GM23338 (cell line): ENCODE measurements at regions not wholly inside any gene's neighbourhood (a gene's known extent, or its start where the extent isn't known, plus 50 kb on each side); places are given as distances from the start of the nearest gene placed in this dataset.
A peak's percentile ranks its signal among the peaks of the same experiment; 100 is the strongest.

Experiments used
- ATAC-seq: fragments of 200-7000 bp; cut with Tn5 transposase; 3 replicates; pipeline ENCODE4 v1.9.1; 2020
- DNase-seq: peaks from one replicate; pipeline ENCODE4 v3.0.0-alpha.2; 2015; ENCODE audit warnings: low spot score
- H2AFZ ChIP-seq: fragments of 200-600 bp; sonication (generic); 2 replicates; pipeline ENCODE4 v1.8.0; 2016; ENCODE audit warnings: antibody characterized with exemption, mild to moderate bottlenecking, moderate library complexity
- H3F3A ChIP-seq: fragments of 200-600 bp; sonication (generic); replicated peaks from 2 replicates; pipeline ENCODE4 v1.8.0; 2017; ENCODE audit warnings: antibody characterized with exemption, mixed run types, low read depth
- H3K27ac ChIP-seq: fragments of 200-600 bp; sonication (generic); 2 replicates; pipeline ENCODE4 v1.6.1; 2016; ENCODE audit warnings: low read depth
- H3K27me3 ChIP-seq: fragments of 200-600 bp; sonication (generic); 2 replicates; pipeline ENCODE4 v1.8.0; 2016; ENCODE audit warnings: mild to moderate bottlenecking, mixed run types, moderate library complexity; ENCODE audit not compliant: insufficient read depth
- H3K36me3 ChIP-seq: fragments of 200-600 bp; sonication (generic); 2 replicates; pipeline ENCODE4 v1.8.0; 2016; ENCODE audit warnings: mild to moderate bottlenecking; ENCODE audit not compliant: insufficient read depth
- H3K4me1 ChIP-seq: fragments of 200-600 bp; sonication (generic); 2 replicates; pipeline ENCODE4 v1.8.0; 2016; ENCODE audit warnings: mild to moderate bottlenecking, moderate library complexity; ENCODE audit not compliant: insufficient read depth
- H3K4me2 ChIP-seq: fragments of 200-600 bp; sonication (generic); 2 replicates; pipeline ENCODE4 v1.7.1; 2017; ENCODE audit warnings: mixed run types
- H3K4me3 ChIP-seq: fragments of 200-600 bp; sonication (generic); 2 replicates; pipeline ENCODE4 v1.6.1; 2016; ENCODE audit warnings: mixed run types
- H3K79me2 ChIP-seq: fragments of 200-600 bp; sonication (generic); replicated peaks from 2 replicates; pipeline ENCODE4 v1.8.0; 2017; ENCODE audit warnings: mild to moderate bottlenecking; ENCODE audit not compliant: insufficient read depth
- H3K9me2 ChIP-seq: fragments of 200-600 bp; sonication (generic); 2 replicates; pipeline ENCODE4 v1.8.0; 2017; ENCODE audit not compliant: insufficient read depth
- H4K20me1 ChIP-seq: fragments of 200-600 bp; sonication (generic); replicated peaks from 2 replicates; pipeline ENCODE4 v1.8.0; 2017; ENCODE audit warnings: mild to moderate bottlenecking; ENCODE audit not compliant: insufficient read depth
- H3K27ac Mint-ChIP-seq: 2 replicates; pipeline ENCODE4 v1.8.0; 2020; ENCODE audit warnings: inconsistent platforms, mild to moderate bottlenecking, moderate library complexity, mixed read lengths
- H3K27me3 Mint-ChIP-seq: 3 replicates; pipeline ENCODE4 v1.8.0; 2022; ENCODE audit warnings: low read depth, mild to moderate bottlenecking, moderate library complexity, mixed read lengths, inconsistent platforms; ENCODE audit not compliant: insufficient read depth, poor library complexity
- H3K36me3 Mint-ChIP-seq: 3 replicates; pipeline ENCODE4 v1.8.0; 2021; ENCODE audit warnings: low read depth, mild to moderate bottlenecking, inconsistent platforms, moderate library complexity, mixed read lengths
- H3K4me1 Mint-ChIP-seq: 3 replicates; pipeline ENCODE4 v1.8.0; 2020; ENCODE audit warnings: mild to moderate bottlenecking, inconsistent platforms, mixed read lengths
- H3K4me3 Mint-ChIP-seq: 3 replicates; pipeline ENCODE4 v1.8.0; 2021; ENCODE audit warnings: moderate library complexity, mild to moderate bottlenecking, inconsistent platforms, mixed read lengths
- H3K9me3 Mint-ChIP-seq: 3 replicates; pipeline ENCODE4 v1.8.0; 2020; ENCODE audit warnings: moderate library complexity, mild to moderate bottlenecking, inconsistent platforms, mixed read lengths
- JUNB ChIP-seq: IDR thresholded peaks from one replicate; pipeline ENCODE4 v1.6.1; 2016; ENCODE audit warnings: antibody characterized with exemption; ENCODE audit not compliant: unreplicated experiment
- NANOG ChIP-seq: IDR thresholded peaks from 2 replicates; pipeline ENCODE4 v1.6.1; 2016; ENCODE audit warnings: antibody characterized with exemption, borderline replicate concordance
- STAT1 ChIP-seq: IDR thresholded peaks from one replicate; pipeline ENCODE4 v1.6.1; 2016; ENCODE audit warnings: antibody characterized with exemption; ENCODE audit not compliant: unreplicated experiment
- TF ChIP-seq, protein P1 (sequence below), 2 experiments: fragments of 200-600 bp in 1 of 2; sonication (generic) in 1 of 2; conservative IDR thresholded peaks; 2 replicates each; pipeline versions ENCODE4 v1.5.1 to v1.6.1; 2016 to 2017; ENCODE audit warnings: antibody characterized with exemption in 2 of 2, low read depth in 2 of 2, mild to moderate bottlenecking in 2 of 2, moderate library complexity in 1 of 2
- TF ChIP-seq, protein P2 (sequence below): fragments of 250-450 bp; sonication (Bioruptor Pico); IDR thresholded peaks from 2 replicates; pipeline ENCODE4 v1.5.0; 2020; ENCODE audit warnings: mild to moderate bottlenecking, moderate library complexity

DNA sequence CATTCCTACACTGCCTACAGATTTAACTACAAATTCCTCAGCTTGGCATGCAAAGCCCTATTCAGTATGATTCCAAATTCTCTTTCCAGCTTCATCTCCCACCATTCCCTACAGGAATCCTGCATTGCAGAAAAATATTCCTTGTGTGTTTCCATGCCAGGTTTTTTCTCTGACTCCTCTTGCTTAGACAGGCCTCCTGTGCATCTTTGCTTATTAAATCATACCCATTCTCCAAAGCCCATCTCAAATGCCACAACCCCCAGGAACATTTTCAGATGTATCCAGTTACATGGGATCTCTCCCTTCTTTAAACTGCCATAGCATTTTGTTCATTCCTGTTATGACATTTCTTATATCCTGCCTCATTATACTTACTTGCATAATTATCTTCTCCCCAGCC, 106.4 kb upstream of the GRIA3 start:
- Histone ChIP-seq H3K27ac (no peak overlapping the region), H3K79me2 (no peaks in the 10 kb centered on the region), H3K27me3 (no peaks in the 10 kb centered on the region), H3K9me2 (no peaks in the 10 kb centered on the region), H3K36me3 (no peaks in the 10 kb centered on the region), H3K4me1 (no peaks in the 10 kb centered on the region), H4K20me1 (no peaks in the 10 kb centered on the region), H3K4me3 (no peak overlapping the region), H3K4me2 (no peak overlapping the region), H3F3A (no peaks in the 10 kb centered on the region), H2AFZ (no peak overlapping the region)
- Mint-ChIP-seq H3K27ac (peak overlapping the region; percentile 65; the same call in 1 of the 2 replicates), H3K36me3 (no peaks in the 10 kb centered on the region), H3K4me3 (no peak overlapping the region), H3K9me3 (no peaks in the 10 kb centered on the region), H3K27me3 (no peaks in the 10 kb centered on the region), H3K4me1 (peaks cover 6% of the 10 kb centered on the region; the same call in 2 of the 3 replicates)
- TF ChIP-seq STAT1, result no peak
- TF ChIP-seq NANOG, result no peak
- TF ChIP-seq, protein P1, sequence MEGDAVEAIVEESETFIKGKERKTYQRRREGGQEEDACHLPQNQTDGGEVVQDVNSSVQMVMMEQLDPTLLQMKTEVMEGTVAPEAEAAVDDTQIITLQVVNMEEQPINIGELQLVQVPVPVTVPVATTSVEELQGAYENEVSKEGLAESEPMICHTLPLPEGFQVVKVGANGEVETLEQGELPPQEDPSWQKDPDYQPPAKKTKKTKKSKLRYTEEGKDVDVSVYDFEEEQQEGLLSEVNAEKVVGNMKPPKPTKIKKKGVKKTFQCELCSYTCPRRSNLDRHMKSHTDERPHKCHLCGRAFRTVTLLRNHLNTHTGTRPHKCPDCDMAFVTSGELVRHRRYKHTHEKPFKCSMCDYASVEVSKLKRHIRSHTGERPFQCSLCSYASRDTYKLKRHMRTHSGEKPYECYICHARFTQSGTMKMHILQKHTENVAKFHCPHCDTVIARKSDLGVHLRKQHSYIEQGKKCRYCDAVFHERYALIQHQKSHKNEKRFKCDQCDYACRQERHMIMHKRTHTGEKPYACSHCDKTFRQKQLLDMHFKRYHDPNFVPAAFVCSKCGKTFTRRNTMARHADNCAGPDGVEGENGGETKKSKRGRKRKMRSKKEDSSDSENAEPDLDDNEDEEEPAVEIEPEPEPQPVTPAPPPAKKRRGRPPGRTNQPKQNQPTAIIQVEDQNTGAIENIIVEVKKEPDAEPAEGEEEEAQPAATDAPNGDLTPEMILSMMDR (conservative IDR thresholded peaks at IDR 0.05; ENCODE audit: low read depth in 2 of 2), result no peak
- TF ChIP-seq JUNB, result no peak
- TF ChIP-seq, protein P2, sequence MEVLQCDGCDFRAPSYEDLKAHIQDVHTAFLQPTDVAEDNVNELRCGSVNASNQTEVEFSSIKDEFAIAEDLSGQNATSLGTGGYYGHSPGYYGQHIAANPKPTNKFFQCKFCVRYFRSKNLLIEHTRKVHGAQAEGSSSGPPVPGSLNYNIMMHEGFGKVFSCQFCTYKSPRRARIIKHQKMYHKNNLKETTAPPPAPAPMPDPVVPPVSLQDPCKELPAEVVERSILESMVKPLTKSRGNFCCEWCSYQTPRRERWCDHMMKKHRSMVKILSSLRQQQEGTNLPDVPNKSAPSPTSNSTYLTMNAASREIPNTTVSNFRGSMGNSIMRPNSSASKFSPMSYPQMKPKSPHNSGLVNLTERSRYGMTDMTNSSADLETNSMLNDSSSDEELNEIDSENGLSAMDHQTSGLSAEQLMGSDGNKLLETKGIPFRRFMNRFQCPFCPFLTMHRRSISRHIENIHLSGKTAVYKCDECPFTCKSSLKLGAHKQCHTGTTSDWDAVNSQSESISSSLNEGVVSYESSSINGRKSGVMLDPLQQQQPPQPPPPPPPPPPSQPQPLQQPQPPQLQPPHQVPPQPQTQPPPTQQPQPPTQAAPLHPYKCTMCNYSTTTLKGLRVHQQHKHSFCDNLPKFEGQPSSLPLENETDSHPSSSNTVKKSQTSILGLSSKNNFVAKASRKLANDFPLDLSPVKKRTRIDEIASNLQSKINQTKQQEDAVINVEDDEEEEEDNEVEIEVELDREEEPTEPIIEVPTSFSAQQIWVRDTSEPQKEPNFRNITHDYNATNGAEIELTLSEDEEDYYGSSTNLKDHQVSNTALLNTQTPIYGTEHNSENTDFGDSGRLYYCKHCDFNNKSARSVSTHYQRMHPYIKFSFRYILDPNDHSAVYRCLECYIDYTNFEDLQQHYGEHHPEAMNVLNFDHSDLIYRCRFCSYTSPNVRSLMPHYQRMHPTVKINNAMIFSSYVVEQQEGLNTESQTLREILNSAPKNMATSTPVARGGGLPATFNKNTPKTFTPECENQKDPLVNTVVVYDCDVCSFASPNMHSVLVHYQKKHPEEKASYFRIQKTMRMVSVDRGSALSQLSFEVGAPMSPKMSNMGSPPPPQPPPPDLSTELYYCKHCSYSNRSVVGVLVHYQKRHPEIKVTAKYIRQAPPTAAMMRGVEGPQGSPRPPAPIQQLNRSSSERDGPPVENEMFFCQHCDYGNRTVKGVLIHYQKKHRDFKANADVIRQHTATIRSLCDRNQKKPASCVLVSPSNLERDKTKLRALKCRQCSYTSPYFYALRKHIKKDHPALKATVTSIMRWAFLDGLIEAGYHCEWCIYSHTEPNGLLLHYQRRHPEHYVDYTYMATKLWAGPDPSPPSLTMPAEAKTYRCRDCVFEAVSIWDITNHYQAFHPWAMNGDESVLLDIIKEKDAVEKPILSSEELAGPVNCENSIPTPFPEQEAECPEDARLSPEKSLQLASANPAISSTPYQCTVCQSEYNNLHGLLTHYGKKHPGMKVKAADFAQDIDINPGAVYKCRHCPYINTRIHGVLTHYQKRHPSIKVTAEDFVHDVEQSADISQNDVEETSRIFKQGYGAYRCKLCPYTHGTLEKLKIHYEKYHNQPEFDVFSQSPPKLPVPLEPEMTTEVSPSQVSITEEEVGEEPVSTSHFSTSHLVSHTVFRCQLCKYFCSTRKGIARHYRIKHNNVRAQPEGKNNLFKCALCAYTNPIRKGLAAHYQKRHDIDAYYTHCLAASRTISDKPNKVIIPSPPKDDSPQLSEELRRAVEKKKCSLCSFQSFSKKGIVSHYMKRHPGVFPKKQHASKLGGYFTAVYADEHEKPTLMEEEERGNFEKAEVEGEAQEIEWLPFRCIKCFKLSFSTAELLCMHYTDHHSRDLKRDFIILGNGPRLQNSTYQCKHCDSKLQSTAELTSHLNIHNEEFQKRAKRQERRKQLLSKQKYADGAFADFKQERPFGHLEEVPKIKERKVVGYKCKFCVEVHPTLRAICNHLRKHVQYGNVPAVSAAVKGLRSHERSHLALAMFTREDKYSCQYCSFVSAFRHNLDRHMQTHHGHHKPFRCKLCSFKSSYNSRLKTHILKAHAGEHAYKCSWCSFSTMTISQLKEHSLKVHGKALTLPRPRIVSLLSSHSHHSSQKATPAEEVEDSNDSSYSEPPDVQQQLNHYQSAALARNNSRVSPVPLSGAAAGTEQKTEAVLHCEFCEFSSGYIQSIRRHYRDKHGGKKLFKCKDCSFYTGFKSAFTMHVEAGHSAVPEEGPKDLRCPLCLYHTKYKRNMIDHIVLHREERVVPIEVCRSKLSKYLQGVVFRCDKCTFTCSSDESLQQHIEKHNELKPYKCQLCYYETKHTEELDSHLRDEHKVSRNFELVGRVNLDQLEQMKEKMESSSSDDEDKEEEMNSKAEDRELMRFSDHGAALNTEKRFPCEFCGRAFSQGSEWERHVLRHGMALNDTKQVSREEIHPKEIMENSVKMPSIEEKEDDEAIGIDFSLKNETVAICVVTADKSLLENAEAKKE (CRISPR knock-in tag), result no peak
- ATAC-seq (no peak), DNase-seq (no peak)
